Common myeloid progenitor, CD34-positive (primary cell): ENCODE measurements at regions not wholly inside any gene's neighbourhood (a gene's known extent, or its start where the extent isn't known, plus 50 kb on each side); places are given as distances from the start of the nearest gene placed in this dataset.

Source experiments
- CTCF ChIA-PET: fragments of 350-600 bp; sonication (Branson Sonifier 250); formaldehyde crosslinking; loops from one replicate; lab custom pipeline; 2021; ENCODE audit warnings: antibody characterized with exemption; lab: Charles Lee
- POLR2A ChIA-PET: fragments of 350-600 bp; sonication (Branson Sonifier 250); formaldehyde crosslinking; loops from one replicate; lab custom pipeline; 2021; ENCODE audit warnings: antibody characterized with exemption; lab: Charles Lee
- DNase-seq, 3 donors: peaks; one replicate each; pipeline versions ENCODE4 v3.0.0 to v3.0.0-alpha.2; 2013
- H3K27ac ChIP-seq, 2 experiments: 1 replicate in 1 of 2; 2 replicates in 1 of 2; pipeline ENCODE4 v1.7.0; 2013; ENCODE audit warnings: inconsistent platforms in 2 of 2, low read length in 2 of 2, mild to moderate bottlenecking in 2 of 2, low read depth in 1 of 2, moderate library complexity in 1 of 2; ENCODE audit not compliant: severe bottlenecking in 2 of 2, insufficient read depth in 1 of 2, poor library complexity in 1 of 2
- H3K27me3 ChIP-seq, 5 experiments: replicated peaks in 2 of 5; 1 replicate in 3 of 5; 2 replicates in 2 of 5; pipeline versions ENCODE4 v1.6.1 to v1.7.0; 2013; ENCODE audit warnings: low read length in 4 of 5, mild to moderate bottlenecking in 2 of 5, moderate library complexity in 2 of 5, inconsistent platforms in 1 of 5; ENCODE audit not compliant: insufficient read depth in 5 of 5, control insufficient read depth in 4 of 5
- H3K36me3 ChIP-seq, 4 experiments: 1 replicate in 2 of 4; 2 replicates in 2 of 4; pipeline versions ENCODE4 v1.6.1 to v1.7.0; 2013; ENCODE audit warnings: low read length in 3 of 4, control low read depth in 1 of 4, mild to moderate bottlenecking in 1 of 4; ENCODE audit not compliant: control insufficient read depth in 4 of 4, insufficient read depth in 4 of 4
- H3K4me1 ChIP-seq, 4 experiments: 1 replicate in 3 of 4; 2 replicates in 1 of 4; pipeline versions ENCODE4 v1.6.1 to v1.7.1; 2013; ENCODE audit warnings: low read length in 3 of 4, mild to moderate bottlenecking in 3 of 4, control low read depth in 1 of 4, inconsistent platforms in 1 of 4, moderate library complexity in 1 of 4; ENCODE audit not compliant: control insufficient read depth in 4 of 4, insufficient read depth in 4 of 4; ENCODE audit errors: control extremely low read depth in 1 of 4
- H3K4me3 ChIP-seq, 7 experiments: 1 replicate in 4 of 7; 2 replicates in 3 of 7; pipeline versions ENCODE4 v1.5.1 to v1.7.0; 2013; ENCODE audit warnings: mild to moderate bottlenecking in 7 of 7, low read length in 6 of 7, moderate library complexity in 6 of 7, inconsistent platforms in 2 of 7, low read depth in 2 of 7, control low read depth in 1 of 7; ENCODE audit not compliant: insufficient read depth in 4 of 7, control insufficient read depth in 1 of 7; ENCODE audit errors: extremely low read depth in 1 of 7
- H3K9me3 ChIP-seq, 5 experiments: 1 replicate in 4 of 5; 2 replicates in 1 of 5; pipeline versions ENCODE4 v1.6.1 to v1.7.1; 2013; ENCODE audit warnings: low read length in 4 of 5, mild to moderate bottlenecking in 2 of 5, inconsistent platforms in 1 of 5, low read depth in 1 of 5, moderate library complexity in 1 of 5; ENCODE audit not compliant: control insufficient read depth in 4 of 5, insufficient read depth in 2 of 5; ENCODE audit errors: control extremely low read depth in 1 of 5
- WGBS: methylation state at CpG from one replicate; pipeline ENCODE4 v1.1.5; 2013; ENCODE audit not compliant: insufficient coverage; 5-methylcytosine and 5-hydroxymethylcytosine counted together

DNA sequence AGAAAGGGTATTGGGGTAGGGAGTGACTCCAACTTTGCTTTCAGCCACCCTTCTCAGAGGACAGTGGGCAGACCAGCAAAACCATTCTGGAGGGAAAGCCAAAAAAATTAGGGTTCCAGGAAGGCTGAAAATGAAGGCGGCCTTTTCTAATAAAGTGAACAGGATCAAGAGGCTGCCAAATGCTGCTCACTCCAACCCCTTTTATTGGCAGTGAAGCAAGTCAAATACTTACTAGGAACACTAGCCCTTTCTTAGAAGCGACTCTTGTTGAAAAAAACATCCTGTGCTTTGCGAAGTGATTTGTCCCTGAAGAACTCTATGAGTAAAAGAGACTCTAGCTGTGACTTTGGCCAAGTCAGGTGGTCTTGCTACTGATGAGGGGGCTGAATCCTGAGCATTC lies 83.6 kb upstream of the CYP1B1 start:
- no peak overlapping the region for H3K4me3 ChIP-seq
- POLR2A ChIA-PET, result no interaction called here
- DNase-seq, result no peak
- no peaks in the 10 kb centered on the region for H3K9me3 ChIP-seq
- no peak overlapping the region for H3K27ac ChIP-seq
- WGBS, result 100% methylated on average over 3 of the region's 3 CpGs
- CTCF ChIA-PET, result no interaction called here
- H3K27me3 ChIP-seq, result peaks cover 0 to 32% (median 18%) of the 10 kb centered on the region in 5 experiments
- H3K4me1 ChIP-seq, result no peaks in the 10 kb centered on the region
- H3K36me3 ChIP-seq, result no peaks in the 10 kb centered on the region

DNA sequence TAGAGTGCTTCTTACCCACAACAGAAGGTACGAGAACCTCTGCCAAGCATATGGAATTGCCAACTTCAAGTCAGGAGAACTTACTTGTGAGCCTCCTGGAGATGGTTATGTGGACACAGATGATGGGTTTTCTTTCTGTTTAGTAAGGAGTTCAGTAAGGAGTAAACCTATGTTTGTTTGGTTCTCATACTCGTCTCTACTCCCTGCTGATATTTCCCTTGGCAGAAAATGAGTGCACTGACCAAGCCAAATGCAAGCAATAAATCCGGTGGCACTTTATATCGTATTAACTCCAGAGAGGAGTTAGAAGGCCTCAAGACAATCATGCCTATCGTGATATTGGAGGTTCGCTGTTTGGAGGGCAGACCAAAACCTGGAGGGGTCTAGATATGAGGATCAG lies 83.2 kb upstream of the CYP1B1 start:
- Histone ChIP-seq H3K36me3 (no peaks in the 10 kb centered on the region), H3K4me3 (no peak overlapping the region), H3K9me3 (peaks cover 0 to 2% (median 0%) of the 10 kb centered on the region in 5 experiments), H3K27me3 (peaks cover 0 to 36% (median 21%) of the 10 kb centered on the region in 5 experiments), H3K4me1 (no peaks in the 10 kb centered on the region), H3K27ac (no peak overlapping the region)
- CTCF ChIA-PET, result no interaction called here
- WGBS, result 97% methylated on average over 6 of the region's 6 CpGs
- DNase-seq, result no peak
- POLR2A ChIA-PET, result no interaction called here

DNA sequence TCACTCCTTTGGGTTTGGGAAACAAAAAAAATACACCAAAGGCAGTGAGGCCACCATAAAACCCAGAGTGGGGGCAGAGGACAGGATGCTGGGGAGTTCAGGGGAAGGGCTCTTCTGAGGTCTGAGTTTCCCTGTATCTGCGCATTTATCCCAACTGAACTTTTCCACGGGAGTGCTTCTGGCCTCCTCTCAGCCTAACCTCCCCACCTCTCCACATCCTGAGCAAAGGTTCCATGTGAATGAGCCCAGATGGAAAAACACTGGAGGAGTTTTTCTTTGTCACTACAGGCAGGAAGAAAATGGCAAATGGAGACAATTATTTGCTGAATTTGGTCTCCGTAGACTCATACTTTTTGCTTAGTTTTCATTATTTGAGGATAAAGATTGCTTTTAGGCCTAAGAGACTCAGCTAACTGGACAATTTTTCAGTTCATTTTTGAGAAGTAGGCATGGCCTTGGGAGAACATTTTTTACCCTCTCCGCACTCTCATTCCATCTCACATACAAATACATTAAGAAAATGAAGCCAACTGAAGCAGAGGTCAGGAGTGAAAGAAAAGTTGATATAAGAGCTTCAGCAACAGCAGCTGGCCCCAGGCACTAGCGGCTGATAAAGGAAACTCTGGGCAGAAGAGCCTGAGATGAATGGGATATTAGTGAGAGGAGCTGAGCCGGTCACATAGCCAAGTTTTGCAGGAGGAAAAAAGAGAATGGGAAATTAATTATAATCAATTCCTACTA lies 82.6 kb upstream of the CYP1B1 start:
- Histone ChIP-seq H3K36me3 (no peaks in the 10 kb centered on the region), H3K9me3 (peaks cover 0 to 2% (median 0%) of the 10 kb centered on the region in 5 experiments), H3K27me3 (peaks cover 0 to 36% (median 24%) of the 10 kb centered on the region in 5 experiments), H3K4me1 (no peaks in the 10 kb centered on the region), H3K27ac (no peak overlapping the region), H3K4me3 (no peak overlapping the region)
- POLR2A ChIA-PET, result no interaction called here
- CTCF ChIA-PET, result interaction anchor here (1.1 kb wide), 1 partner anchor 11 kb away, joined by 3 read pairs; no protein-coding TSS in a partner anchor
- WGBS, result 85% methylated on average over 2 of the region's 6 CpGs
- no peak for DNase-seq

DNA sequence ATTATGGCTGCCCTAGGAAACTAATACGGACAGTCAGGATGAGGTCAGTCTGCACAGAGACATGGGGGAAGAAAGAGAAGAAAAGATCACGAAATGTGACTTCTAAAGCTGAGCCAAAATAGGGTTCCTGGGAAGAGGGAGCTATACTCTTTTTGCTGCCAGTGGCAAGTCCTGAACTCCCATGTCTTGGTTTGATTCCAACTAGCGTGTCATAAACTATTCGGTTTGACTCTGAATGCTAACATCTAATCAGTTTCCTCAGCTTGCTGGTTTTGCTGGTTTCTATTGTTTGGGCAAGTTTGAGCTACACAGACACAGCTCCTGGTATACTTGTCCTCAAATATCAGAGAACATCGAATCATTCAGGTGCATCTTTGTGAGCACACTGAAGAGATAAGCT lies 80.5 kb upstream of the CYP1B1 start:
- no peaks in the 10 kb centered on the region for H3K36me3 ChIP-seq
- POLR2A ChIA-PET, result no interaction called here
- H3K4me3 ChIP-seq, result no peak overlapping the region
- peaks cover 0 to 2% (median 0%) of the 10 kb centered on the region in 5 experiments for H3K9me3 ChIP-seq
- CTCF ChIA-PET, result no interaction called here
- no peak overlapping the region for H3K27ac ChIP-seq
- peaks cover 0 to 25% (median 18%) of the 10 kb centered on the region in 5 experiments for H3K27me3 ChIP-seq
- H3K4me1 ChIP-seq, result no peaks in the 10 kb centered on the region
- WGBS, result 84% methylated on average over 3 of the region's 5 CpGs
- DNase-seq, result no peak

DNA sequence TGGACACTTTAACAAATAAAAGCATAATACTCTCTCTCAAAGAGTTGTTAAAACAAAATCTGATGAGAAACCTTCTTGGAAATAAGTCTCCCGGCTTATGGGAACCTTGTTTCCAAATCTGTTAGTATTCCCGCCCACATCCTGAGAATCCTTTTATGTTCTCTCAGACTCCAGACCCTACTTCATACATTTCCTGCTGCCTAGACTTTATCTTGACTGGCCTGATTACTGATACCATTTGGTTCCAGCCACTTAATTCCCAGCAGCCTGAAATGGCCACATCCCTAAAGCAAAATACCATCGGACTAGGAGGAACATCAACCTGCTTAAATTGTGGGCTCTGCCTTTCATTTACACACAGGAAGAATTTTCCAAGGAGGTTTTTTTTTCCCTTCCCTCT lies 79.1 kb upstream of the CYP1B1 start:
- WGBS, result 85% methylated on average over 2 of the region's 3 CpGs
- no peaks in the 10 kb centered on the region for H3K4me1 ChIP-seq
- H3K27me3 ChIP-seq, result peaks cover 0 to 23% (median 15%) of the 10 kb centered on the region in 5 experiments
- no peak overlapping the region for H3K27ac ChIP-seq
- POLR2A ChIA-PET, result no interaction called here
- no peaks in the 10 kb centered on the region for H3K36me3 ChIP-seq
- CTCF ChIA-PET, result no interaction called here
- H3K9me3 ChIP-seq, result peaks cover 0 to 2% (median 0%) of the 10 kb centered on the region in 5 experiments
- no peak for DNase-seq
- H3K4me3 ChIP-seq, result no peak overlapping the region

DNA sequence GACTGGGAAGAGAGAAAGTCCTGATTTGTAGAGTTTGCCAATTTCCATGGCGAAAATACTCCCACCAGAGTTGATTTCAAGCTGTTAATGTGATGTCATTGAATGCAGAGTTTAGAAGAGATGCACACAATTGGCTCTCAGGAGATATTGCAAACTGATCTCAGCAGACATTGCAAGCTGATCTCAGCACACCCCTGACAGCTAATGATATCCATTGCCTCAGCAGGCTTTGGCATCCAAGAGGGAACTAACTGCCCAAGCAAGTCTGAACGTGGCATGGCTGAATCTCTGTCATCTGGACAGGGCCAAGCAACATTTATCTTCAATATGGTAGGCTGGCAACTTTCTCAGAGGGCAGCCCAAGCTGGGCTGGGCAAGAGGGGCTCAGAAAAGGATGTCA lies 78.4 kb upstream of the CYP1B1 start:
- no peak for DNase-seq
- ChIA-PET CTCF (no interaction called here), POLR2A (no interaction called here)
- H3K27ac ChIP-seq, result no peak overlapping the region
- H3K4me3 ChIP-seq, result no peak overlapping the region
- no peaks in the 10 kb centered on the region for H3K4me1 ChIP-seq
- no peaks in the 10 kb centered on the region for H3K36me3 ChIP-seq
- H3K9me3 ChIP-seq, result peaks cover 0 to 2% (median 0%) of the 10 kb centered on the region in 5 experiments
- H3K27me3 ChIP-seq, result peaks cover 0 to 19% (median 13%) of the 10 kb centered on the region in 5 experiments
- WGBS, result 86% methylated on average over 2 of the region's 2 CpGs

DNA sequence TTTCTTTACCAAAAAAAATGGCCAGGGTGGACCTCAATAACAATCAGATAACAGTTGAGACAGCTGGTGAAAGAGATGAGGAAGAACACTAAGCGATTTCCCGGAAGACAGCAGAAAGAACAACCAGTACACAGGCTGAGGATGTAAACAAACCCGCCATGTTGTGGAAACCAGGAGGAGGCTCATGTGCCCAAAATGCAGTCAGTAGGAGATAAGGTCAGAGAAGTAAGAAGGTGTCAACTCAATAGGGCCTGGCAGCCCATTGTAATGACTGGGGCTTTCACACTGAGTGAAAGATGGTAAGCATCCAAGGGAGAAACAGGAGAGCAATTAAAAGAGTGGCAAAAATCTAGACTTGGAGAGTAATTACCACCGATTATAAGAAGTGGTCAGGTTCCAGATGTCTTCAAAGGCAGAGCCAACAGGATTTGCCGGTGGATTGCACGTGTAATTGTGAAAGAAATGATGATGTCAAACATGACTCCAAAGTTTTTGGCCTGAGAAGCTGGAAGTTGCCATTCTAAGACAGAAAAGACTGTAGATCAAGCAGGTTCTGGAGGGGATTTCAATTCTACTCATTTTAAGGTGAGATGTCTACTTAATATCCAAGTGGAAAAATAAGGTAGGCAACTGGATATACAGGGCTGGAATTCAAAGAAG lies 77.7 kb upstream of the CYP1B1 start:
- peaks cover 0 to 2% (median 0%) of the 10 kb centered on the region in 5 experiments for H3K9me3 ChIP-seq
- H3K4me3 ChIP-seq, result no peak overlapping the region
- no peaks in the 10 kb centered on the region for H3K4me1 ChIP-seq
- no peak for DNase-seq
- CTCF ChIA-PET, result interaction anchor here (0.6 kb wide), 1 partner anchor 757 kb away, joined by 5 read pairs; no protein-coding TSS in a partner anchor
- 97% methylated on average over 6 of the region's 6 CpGs for WGBS
- H3K27ac ChIP-seq, result no peak overlapping the region
- H3K27me3 ChIP-seq, result peaks cover 0 to 19% (median 13%) of the 10 kb centered on the region in 5 experiments
- POLR2A ChIA-PET, result no interaction called here
- H3K36me3 ChIP-seq, result no peaks in the 10 kb centered on the region
